GM23248 (cell line): ENCODE measurements at regions not wholly inside any gene's neighbourhood (a gene's known extent, or its start where the extent isn't known, plus 50 kb on each side); places are given as distances from the start of the nearest gene placed in this dataset.

ENCODE experiments used
- DNase-seq: peaks from one replicate; pipeline ENCODE4 v3.0.0-alpha.2; 2015
- H2AFZ ChIP-seq: fragments of 200-600 bp; sonication (generic); 2 replicates; pipeline ENCODE4 v1.6.1; 2016; ENCODE audit warnings: antibody characterized with exemption
- H3F3A ChIP-seq: fragments of 200-600 bp; sonication (generic); 2 replicates; pipeline ENCODE4 v1.6.1; 2016; ENCODE audit warnings: mild to moderate bottlenecking, antibody characterized with exemption, mixed run types; ENCODE audit not compliant: insufficient read depth
- H3K27ac ChIP-seq: fragments of 200-600 bp; sonication (generic); 2 replicates; pipeline ENCODE4 v1.5.1; 2016; ENCODE audit warnings: mild to moderate bottlenecking
- H3K27me3 ChIP-seq: fragments of 200-600 bp; sonication (generic); replicated peaks from 2 replicates; pipeline ENCODE4 v1.6.1; 2016; ENCODE audit warnings: mild to moderate bottlenecking; ENCODE audit not compliant: insufficient read depth
- H3K36me3 ChIP-seq: fragments of 200-600 bp; sonication (generic); 2 replicates; pipeline ENCODE4 v1.6.1; 2016; ENCODE audit warnings: low read depth, mild to moderate bottlenecking
- H3K4me1 ChIP-seq: fragments of 200-600 bp; sonication (generic); 2 replicates; pipeline ENCODE4 v1.6.1; 2016; ENCODE audit warnings: mild to moderate bottlenecking; ENCODE audit not compliant: insufficient read depth
- H3K4me2 ChIP-seq: fragments of 200-600 bp; sonication (generic); one replicate; pipeline ENCODE4 v1.6.1; 2016; ENCODE audit warnings: mild to moderate bottlenecking; ENCODE audit not compliant: unreplicated experiment
- H3K4me3 ChIP-seq: fragments of 200-600 bp; sonication (generic); 2 replicates; pipeline ENCODE4 v1.5.1; 2016; ENCODE audit warnings: mild to moderate bottlenecking
- H3K79me2 ChIP-seq: fragments of 200-600 bp; sonication (generic); 2 replicates; pipeline ENCODE4 v1.6.1; 2016; ENCODE audit warnings: mild to moderate bottlenecking; ENCODE audit not compliant: insufficient read depth
- H3K9ac ChIP-seq: fragments of 200-600 bp; sonication (generic); 2 replicates; pipeline ENCODE4 v1.6.1; 2016; ENCODE audit warnings: mild to moderate bottlenecking
- H3K9me2 ChIP-seq: fragments of 200-600 bp; sonication (generic); 2 replicates; pipeline ENCODE4 v1.6.1; 2016; ENCODE audit warnings: mixed run types, mild to moderate bottlenecking, moderate library complexity; ENCODE audit not compliant: insufficient read depth
- H3K9me3 ChIP-seq: fragments of 200-600 bp; sonication (generic); one replicate; pipeline ENCODE4 v1.6.1; 2017; ENCODE audit warnings: low read depth
- H4K20me1 ChIP-seq: fragments of 200-600 bp; sonication (generic); 2 replicates; pipeline ENCODE4 v1.6.0; 2016; ENCODE audit not compliant: insufficient read depth
- EZH2 ChIP-seq: fragments of 200-600 bp; sonication (generic); IDR thresholded peaks from 2 replicates; pipeline ENCODE4 v1.6.1; 2018; ENCODE audit warnings: antibody characterized with exemption, mild to moderate bottlenecking; ENCODE audit not compliant: insufficient read depth, poor library complexity, severe bottlenecking
- EZH2phosphoT487 ChIP-seq: fragments of 200-600 bp; sonication (generic); IDR thresholded peaks from 2 replicates; pipeline ENCODE4 v1.6.1; 2018; ENCODE audit warnings: antibody characterized with exemption, moderate library complexity, mild to moderate bottlenecking, low read depth; ENCODE audit not compliant: insufficient read depth
- WGBS, 2 experiments: methylation state at CpG; one replicate each; pipeline ENCODE4 v1.1.6; 2015 to 2017; ENCODE audit warnings: low lambda C conversion rate in 2 of 2, low coverage in 1 of 2; ENCODE audit errors: missing lambda C conversion rate in 2 of 2; 5-methylcytosine and 5-hydroxymethylcytosine counted together
- in situ Hi-C: fragments of 300-500 bp; cut with MboI; formaldehyde crosslinking; loops from 2 replicates; pipeline ENCODE4 v1.15.0; 2020

DNA sequence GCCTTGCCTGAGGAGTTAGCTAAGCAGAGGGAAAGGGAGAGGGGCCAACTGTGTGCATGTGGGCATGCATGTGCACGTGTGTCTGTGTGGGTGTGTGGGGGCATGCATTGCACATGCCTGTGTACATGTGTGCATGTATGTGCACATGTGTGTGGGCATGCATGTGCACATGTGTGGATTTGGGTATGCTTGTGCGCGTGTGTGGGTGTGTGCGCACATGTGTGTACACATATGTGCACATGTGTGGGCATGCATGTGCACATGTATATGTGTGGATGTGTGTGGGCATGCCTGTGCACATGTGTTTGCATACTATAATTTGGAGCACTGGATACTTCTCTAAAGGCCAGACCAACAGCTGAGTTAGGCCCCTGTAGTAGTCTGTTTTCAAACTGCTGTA lies 350.0 kb downstream of the PRDM2 start:
- Histone ChIP-seq H3K79me2 (no peaks in the 10 kb centered on the region), H3K4me3 (no peak overlapping the region), H3K4me1 (no peaks in the 10 kb centered on the region), H3K9me2 (no peaks in the 10 kb centered on the region), H3K4me2 (no peak overlapping the region), H3K36me3 (no peaks in the 10 kb centered on the region), H2AFZ (no peak overlapping the region), H3F3A (no peaks in the 10 kb centered on the region), H3K9ac (no peak overlapping the region), H3K27me3 (no peaks in the 10 kb centered on the region), H3K27ac (no peak overlapping the region), H3K9me3 (no peaks in the 10 kb centered on the region), H4K20me1 (no peaks in the 10 kb centered on the region)
- WGBS, 2 experiments = 33 to 49% methylated on average over 4 of the region's 4 CpGs
- no peak for TF ChIP-seq EZH2
- TF ChIP-seq EZH2phosphoT487 = no peak
- in situ Hi-C loops = no loop called here
- DNase-seq = no peak

DNA sequence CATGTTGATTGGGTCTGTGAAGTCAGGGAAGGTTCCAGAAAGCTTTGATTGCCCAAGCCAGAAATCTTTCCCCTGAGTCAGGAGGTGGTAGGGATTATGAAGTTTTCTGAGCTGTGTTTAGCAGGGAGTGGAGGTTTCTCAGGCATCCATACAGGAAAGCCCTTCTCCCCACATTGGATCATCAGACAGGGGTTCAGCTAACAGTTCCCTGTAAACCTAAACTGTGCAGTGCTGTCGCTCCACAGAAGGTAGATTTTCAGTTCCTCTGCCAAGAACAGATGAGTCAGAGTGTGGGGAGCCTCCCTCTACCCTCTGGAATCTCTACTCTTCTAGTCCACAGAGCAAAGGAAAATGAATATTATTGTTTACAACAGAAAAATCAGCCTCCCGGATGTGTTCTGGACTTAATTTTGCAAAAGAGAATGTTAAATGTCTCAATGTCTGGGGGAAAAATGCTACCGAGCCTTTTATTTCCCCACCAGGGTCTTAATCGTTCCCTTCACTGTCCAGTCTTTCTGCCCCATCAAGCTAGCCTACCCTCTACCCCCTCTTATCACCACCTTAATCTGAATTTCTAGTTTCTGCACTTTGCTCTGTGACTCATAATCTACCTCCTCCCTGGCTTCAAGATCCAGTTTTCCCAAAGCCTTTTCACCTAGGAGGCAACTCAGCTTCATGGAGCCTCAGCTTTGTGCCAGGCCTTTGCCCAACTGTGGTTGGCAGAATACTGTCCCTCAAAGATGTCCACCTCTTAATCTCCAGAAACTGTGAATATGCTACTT lies 355.6 kb downstream of the PRDM2 start:
- H3K36me3 ChIP-seq = no peaks in the 10 kb centered on the region
- no peak overlapping the region for H2AFZ ChIP-seq
- H3K4me1 ChIP-seq = no peaks in the 10 kb centered on the region
- no peaks in the 10 kb centered on the region for H3K27me3 ChIP-seq
- no peaks in the 10 kb centered on the region for H3K79me2 ChIP-seq
- 3% methylated on average over 4 of the region's 4 CpGs for WGBS, 2 experiments
- H3K9me3 ChIP-seq = no peaks in the 10 kb centered on the region
- no peaks in the 10 kb centered on the region for H3F3A ChIP-seq
- H3K9ac ChIP-seq = no peak overlapping the region
- H3K9me2 ChIP-seq = no peaks in the 10 kb centered on the region
- peak; percentile 35 for DNase-seq
- H3K27ac ChIP-seq = no peak overlapping the region
- TF ChIP-seq EZH2phosphoT487 = no peak
- TF ChIP-seq EZH2 = no peak
- no peak overlapping the region for H3K4me3 ChIP-seq
- no peaks in the 10 kb centered on the region for H4K20me1 ChIP-seq
- in situ Hi-C loops = no loop called here
- H3K4me2 ChIP-seq = no peak overlapping the region

DNA sequence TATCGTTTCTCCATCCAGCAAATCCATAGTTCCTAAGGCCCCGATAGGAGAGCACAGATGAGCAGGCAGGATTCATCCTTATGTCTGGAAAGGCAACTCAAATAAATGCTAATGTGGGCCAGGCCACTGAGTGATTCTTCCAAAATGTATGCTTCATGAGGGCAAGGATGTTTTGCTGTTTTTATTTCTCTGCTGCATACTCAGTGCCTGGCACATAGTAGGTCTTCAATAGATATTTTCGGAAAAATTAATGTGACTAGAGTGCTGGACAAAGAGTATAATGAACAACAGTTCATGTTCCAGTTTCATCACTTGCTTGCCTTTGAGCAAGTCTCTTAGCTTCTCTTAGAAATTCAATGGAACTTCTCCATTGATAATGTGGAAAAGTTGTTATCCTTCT lies 357.7 kb downstream of the PRDM2 start:
- Histone ChIP-seq H3F3A (no peaks in the 10 kb centered on the region), H3K4me2 (no peak overlapping the region), H2AFZ (no peak overlapping the region), H3K36me3 (no peaks in the 10 kb centered on the region), H3K4me3 (no peak overlapping the region), H3K27ac (no peak overlapping the region), H3K9me3 (no peaks in the 10 kb centered on the region), H4K20me1 (no peaks in the 10 kb centered on the region), H3K9ac (no peak overlapping the region), H3K9me2 (no peaks in the 10 kb centered on the region), H3K4me1 (no peaks in the 10 kb centered on the region), H3K27me3 (no peaks in the 10 kb centered on the region), H3K79me2 (no peaks in the 10 kb centered on the region)
- in situ Hi-C loops = no loop called here
- no peak for DNase-seq
- 59 to 68% methylated on average over 3 of the region's 3 CpGs for WGBS, 2 experiments
- TF ChIP-seq EZH2phosphoT487 (no peak), EZH2 (no peak)

DNA sequence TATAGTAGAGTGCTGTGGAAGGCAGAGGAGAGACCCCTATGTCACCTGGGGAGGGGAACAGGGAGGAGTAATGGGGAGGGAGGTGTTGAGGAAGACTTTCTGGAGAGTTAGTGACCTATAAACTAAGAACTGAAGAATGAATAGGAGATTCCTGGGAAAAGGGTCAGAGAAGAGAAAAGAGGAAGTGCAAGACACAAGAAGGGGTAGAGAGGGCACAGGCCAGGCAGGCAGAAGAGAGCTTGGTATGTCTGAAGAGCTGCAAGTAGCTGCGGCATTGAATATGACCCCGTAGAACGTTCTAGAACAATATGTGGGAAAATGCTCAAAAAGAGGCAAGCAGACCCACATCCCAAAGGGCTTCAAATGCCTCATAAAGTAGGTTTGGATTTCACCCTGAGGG lies 361.2 kb downstream of the PRDM2 start:
- no peaks in the 10 kb centered on the region for H3K79me2 ChIP-seq
- H3K4me3 ChIP-seq = no peak overlapping the region
- no peaks in the 10 kb centered on the region for H3K4me1 ChIP-seq
- no peaks in the 10 kb centered on the region for H3K36me3 ChIP-seq
- H3K9ac ChIP-seq = no peak overlapping the region
- H3K27ac ChIP-seq = no peak overlapping the region
- no peaks in the 10 kb centered on the region for H3F3A ChIP-seq
- no peaks in the 10 kb centered on the region for H4K20me1 ChIP-seq
- no peaks in the 10 kb centered on the region for H3K27me3 ChIP-seq
- no peaks in the 10 kb centered on the region for H3K9me2 ChIP-seq
- no peak for TF ChIP-seq EZH2
- in situ Hi-C loops = no loop called here
- 81 to 85% methylated on average over 3 of the region's 3 CpGs for WGBS, 2 experiments
- H2AFZ ChIP-seq = no peak overlapping the region
- DNase-seq = no peak
- no peaks in the 10 kb centered on the region for H3K9me3 ChIP-seq
- H3K4me2 ChIP-seq = no peak overlapping the region

DNA sequence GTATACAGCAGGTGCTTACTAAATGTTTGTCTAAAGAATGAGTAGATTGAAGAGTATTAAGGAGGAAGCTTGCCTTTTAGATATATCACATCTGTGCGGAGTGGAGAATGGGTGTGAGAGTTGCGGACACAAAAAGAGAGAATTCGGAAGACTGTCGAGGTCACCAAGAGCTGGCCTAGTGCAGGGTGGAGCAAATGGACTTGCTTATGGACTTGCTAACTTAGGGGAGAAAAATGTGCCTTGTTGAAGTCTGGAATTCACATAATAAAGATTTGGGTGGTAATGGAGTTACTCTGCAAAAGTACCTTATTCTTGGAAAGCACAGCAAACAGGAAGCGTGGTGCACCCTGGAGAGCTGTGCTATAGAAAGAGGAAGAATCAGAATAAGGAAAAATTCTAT lies 361.7 kb downstream of the PRDM2 start:
- no peaks in the 10 kb centered on the region for H3K9me2 ChIP-seq
- no peak overlapping the region for H3K9ac ChIP-seq
- H3F3A ChIP-seq = no peaks in the 10 kb centered on the region
- no peaks in the 10 kb centered on the region for H3K27me3 ChIP-seq
- WGBS, 2 experiments = 76 to 78% methylated on average over 5 of the region's 5 CpGs
- no peak for TF ChIP-seq EZH2phosphoT487
- TF ChIP-seq EZH2 = no peak
- H4K20me1 ChIP-seq = no peaks in the 10 kb centered on the region
- H3K4me2 ChIP-seq = no peak overlapping the region
- H2AFZ ChIP-seq = no peak overlapping the region
- in situ Hi-C loops = no loop called here
- H3K27ac ChIP-seq = no peak overlapping the region
- H3K9me3 ChIP-seq = no peaks in the 10 kb centered on the region
- no peaks in the 10 kb centered on the region for H3K4me1 ChIP-seq
- H3K79me2 ChIP-seq = no peaks in the 10 kb centered on the region
- no peak for DNase-seq
- H3K36me3 ChIP-seq = no peaks in the 10 kb centered on the region
- no peak overlapping the region for H3K4me3 ChIP-seq
